HEK293T (cell line): ENCODE measurements at regions not wholly inside any gene's neighbourhood (a gene's known extent, or its start where the extent isn't known, plus 50 kb on each side); places are given as distances from the start of the nearest gene placed in this dataset.

Experiments
- ARNT ChIP-seq: fragments of 450-650 bp; IDR thresholded peaks from 2 replicates; pipeline ENCODE4 v1.6.1; 2017; ENCODE audit warnings: mild to moderate bottlenecking
- BHLHE40 ChIP-seq: fragments of 450-650 bp; IDR thresholded peaks from 2 replicates; pipeline ENCODE4 v1.6.1; 2016; ENCODE audit warnings: mild to moderate bottlenecking, moderate library complexity, borderline replicate concordance
- CTBP1 ChIP-seq: fragments of 450-650 bp; IDR thresholded peaks from 2 replicates; pipeline ENCODE4 v1.6.1; 2016; ENCODE audit warnings: borderline replicate concordance
- ELF4 ChIP-seq: fragments of 450-650 bp; IDR thresholded peaks from 2 replicates; pipeline ENCODE4 v1.6.1; 2017; ENCODE audit warnings: antibody characterized with exemption
- FOXA1 ChIP-seq: fragments of 450-650 bp; IDR thresholded peaks from 2 replicates; pipeline ENCODE4 v1.6.1; 2016; ENCODE audit warnings: mild to moderate bottlenecking
- FOXK2 ChIP-seq: fragments of 450-650 bp; IDR thresholded peaks from 2 replicates; pipeline ENCODE4 v1.6.1; 2016; ENCODE audit warnings: mild to moderate bottlenecking
- FOXM1 ChIP-seq: fragments of 450-650 bp; IDR thresholded peaks from 2 replicates; pipeline ENCODE4 v1.6.1; 2017; ENCODE audit warnings: mild to moderate bottlenecking, borderline replicate concordance
- L3MBTL2 ChIP-seq: fragments of 450-650 bp; conservative IDR thresholded peaks from 2 replicates; pipeline ENCODE4 v1.6.1; 2016; ENCODE audit warnings: mild to moderate bottlenecking
- NFRKB ChIP-seq: fragments of 450-650 bp; IDR thresholded peaks from 2 replicates; pipeline ENCODE4 v1.6.1; 2016; ENCODE audit warnings: mild to moderate bottlenecking, moderate library complexity
- SP1 ChIP-seq: fragments of 450-650 bp; IDR thresholded peaks from 2 replicates; pipeline ENCODE4 v1.6.1; 2017
- SUZ12 ChIP-seq: fragments of 450-650 bp; IDR thresholded peaks from 2 replicates; pipeline ENCODE4 v1.6.1; 2016; ENCODE audit warnings: mild to moderate bottlenecking
- TARDBP ChIP-seq: fragments of 450-650 bp; IDR thresholded peaks from 2 replicates; pipeline ENCODE4 v1.6.1; 2016
- ZNF384 ChIP-seq: fragments of 450-650 bp; IDR thresholded peaks from 2 replicates; pipeline ENCODE4 v1.6.1; 2016
- TF ChIP-seq, protein P1 (sequence below): fragments of 450-650 bp; IDR thresholded peaks from 2 replicates; pipeline ENCODE4 v1.6.1; 2016

DNA sequence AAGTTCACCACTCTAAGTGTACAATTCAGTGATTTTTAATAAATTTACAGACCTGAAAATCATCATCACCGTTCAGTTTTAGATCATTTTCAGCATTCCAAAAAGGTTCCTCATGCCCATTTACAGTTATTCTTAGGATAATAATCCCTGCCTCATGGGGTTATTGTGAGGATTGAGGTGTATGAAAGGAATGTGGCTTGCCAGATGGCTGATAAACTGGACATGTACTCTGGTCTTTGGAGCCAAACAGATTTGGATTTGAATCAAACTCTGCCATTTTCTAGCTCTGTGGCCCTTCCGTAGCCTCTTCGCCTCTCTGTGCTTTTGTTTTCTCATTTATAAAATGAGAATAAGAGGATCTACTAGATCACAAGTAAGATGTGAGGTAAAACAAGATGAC lies 53.9 kb upstream of the GPRC5B start:
- TF ChIP-seq SP1 (no peak), L3MBTL2 (no peak), CTBP1 (no peak), SUZ12 (no peak), TARDBP (no peak), ARNT (no peak), BHLHE40 (no peak), FOXM1 (no peak), ELF4 (no peak), FOXA1 (no peak), ZNF384 (no peak), FOXK2 (no peak), NFRKB (no peak)
- TF ChIP-seq, protein P1, sequence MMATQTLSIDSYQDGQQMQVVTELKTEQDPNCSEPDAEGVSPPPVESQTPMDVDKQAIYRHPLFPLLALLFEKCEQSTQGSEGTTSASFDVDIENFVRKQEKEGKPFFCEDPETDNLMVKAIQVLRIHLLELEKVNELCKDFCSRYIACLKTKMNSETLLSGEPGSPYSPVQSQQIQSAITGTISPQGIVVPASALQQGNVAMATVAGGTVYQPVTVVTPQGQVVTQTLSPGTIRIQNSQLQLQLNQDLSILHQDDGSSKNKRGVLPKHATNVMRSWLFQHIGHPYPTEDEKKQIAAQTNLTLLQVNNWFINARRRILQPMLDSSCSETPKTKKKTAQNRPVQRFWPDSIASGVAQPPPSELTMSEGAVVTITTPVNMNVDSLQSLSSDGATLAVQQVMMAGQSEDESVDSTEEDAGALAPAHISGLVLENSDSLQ: no peak
